A549 (cell line): ENCODE measurements at regions not wholly inside any gene's neighbourhood (a gene's known extent, or its start where the extent isn't known, plus 50 kb on each side); places are given as distances from the start of the nearest gene placed in this dataset.
A peak's percentile ranks its signal among the peaks of the same experiment; 100 is the strongest.

Source experiments
- ATAC-seq, 2 experiments: fragments of 200-7000 bp in 1 of 2; fragments of >200 bp in 1 of 2; cut with Nextera tagmentation in 1 of 2; cut with Tn5 transposase in 1 of 2; 3 replicates each; pipeline versions ENCODE4 v1.8.0 to v1.9.1; 2018 to 2020; ENCODE audit warnings: mild to moderate bottlenecking in 1 of 2, moderate library complexity in 1 of 2
- CTCF ChIA-PET: fragments of 300-600 bp; sonication (Branson Sonifier 250); formaldehyde crosslinking; extraction: SDS; loops from one replicate; lab custom pipeline; 2021; ENCODE audit warnings: antibody characterized with exemption, inconsistent platforms; lab: Yijun Ruan, JAX
- POLR2A ChIA-PET: fragments of 350-600 bp; formaldehyde crosslinking; extraction: SDS; loops from one replicate; lab custom pipeline; 2021; ENCODE audit warnings: antibody characterized with exemption, inconsistent platforms; lab: Yijun Ruan, JAX
- DNase-seq, 2 experiments: peaks; one replicate each; pipeline versions ENCODE4 v3.0.0 to v3.0.0-alpha.2; 2011 to 2016; ENCODE audit warnings: low read depth in 1 of 2, low spot score in 1 of 2
- FAIRE-seq: peaks from 2 replicates; lab custom pipeline; 2011; peaks lifted over from hg19 to GRCh38; lab: Jason Lieb, UNC
- H3K27ac ChIP-seq, 2 experiments: fragments of >200 bp; sonication (Bioruptor Twin); formaldehyde crosslinking; 3 replicates each; pipeline ENCODE4 v1.5.1; 2016 to 2017
- H3K4me1 ChIP-seq: fragments of >200 bp; sonication (Bioruptor Twin); formaldehyde crosslinking; 3 replicates; pipeline ENCODE4 v1.6.1; 2016
- H3K4me2 ChIP-seq: fragments of >200 bp; sonication (Bioruptor Twin); formaldehyde crosslinking; 3 replicates; pipeline ENCODE4 v1.6.1; 2016
- H3K4me3 ChIP-seq: fragments of >200 bp; sonication (Bioruptor Twin); formaldehyde crosslinking; 3 replicates; pipeline ENCODE4 v1.5.1; 2016
- H3K9me3 ChIP-seq: fragments of >200 bp; sonication (Bioruptor Twin); formaldehyde crosslinking; 3 replicates; pipeline ENCODE4 v1.6.1; 2016
- CBX8 ChIP-seq: fragments of 200-600 bp; sonication (generic); IDR thresholded peaks from 2 replicates; pipeline ENCODE4 v1.6.1; 2016
- CEBPB ChIP-seq, 2 experiments: fragments of >200 bp in 1 of 2; sonication (Bioruptor Twin) in 1 of 2; formaldehyde crosslinking in 1 of 2; IDR thresholded peaks; 2 replicates each; pipeline ENCODE4 v1.6.1; 2012 to 2016
- EHF ChIP-seq: fragments of 250-450 bp; sonication (Bioruptor Pico); IDR thresholded peaks from 2 replicates; pipeline ENCODE4 v1.5.0; 2020; ENCODE audit warnings: mild to moderate bottlenecking
- FOSB ChIP-seq: fragments of 250-450 bp; sonication (Bioruptor Pico); IDR thresholded peaks from 2 replicates; pipeline ENCODE4 v1.5.0; 2020; ENCODE audit warnings: mild to moderate bottlenecking, moderate library complexity
- HOXB5 ChIP-seq: fragments of 250-450 bp; sonication (Bioruptor Pico); IDR thresholded peaks from 2 replicates; pipeline ENCODE4 v1.5.0; 2020; ENCODE audit warnings: mild to moderate bottlenecking, moderate library complexity
- JUN ChIP-seq, 2 experiments: fragments of >200 bp; sonication (Bioruptor Twin); formaldehyde crosslinking; IDR thresholded peaks; 2 replicates in 1 of 2; 3 replicates in 1 of 2; pipeline ENCODE4 v1.6.1; 2016 to 2017
- KDM5A ChIP-seq: fragments of 200-600 bp; sonication (generic); IDR thresholded peaks from 2 replicates; pipeline ENCODE4 v1.6.1; 2016; ENCODE audit warnings: antibody characterized with exemption, mild to moderate bottlenecking
- NFE2L2 ChIP-seq: fragments of 150-350 bp; conservative IDR thresholded peaks from 2 replicates; pipeline ENCODE4 v1.6.1; 2014; ENCODE audit warnings: low read length
- RCOR1 ChIP-seq: fragments of 150-350 bp; IDR thresholded peaks from 2 replicates; pipeline ENCODE4 v1.6.1; 2014; ENCODE audit warnings: antibody characterized with exemption, low read length, low read depth
- RFX5 ChIP-seq: fragments of 450-650 bp; IDR thresholded peaks from 2 replicates; pipeline ENCODE4 v1.7.1; 2014; ENCODE audit warnings: antibody characterized with exemption, mild to moderate bottlenecking, moderate library complexity
- RNF2 ChIP-seq: fragments of 200-600 bp; sonication (generic); IDR thresholded peaks from 2 replicates; pipeline ENCODE4 v1.6.1; 2016; ENCODE audit warnings: low read depth, mild to moderate bottlenecking, antibody characterized with exemption, moderate library complexity, borderline replicate concordance
- SREBF2 ChIP-seq: fragments of 450-650 bp; IDR thresholded peaks from 2 replicates; pipeline ENCODE4 v1.6.1; 2014; ENCODE audit warnings: mild to moderate bottlenecking, moderate library complexity
- TP53 ChIP-seq: fragments of 250-450 bp; sonication (Bioruptor Pico); IDR thresholded peaks from 2 replicates; pipeline ENCODE4 v1.5.0; 2021; ENCODE audit warnings: mild to moderate bottlenecking, moderate library complexity
- WGBS: methylation state at CpG from one replicate; pipeline ENCODE4 v1.1.6; 2017; ENCODE audit errors: missing lambda C conversion rate; 5-methylcytosine and 5-hydroxymethylcytosine counted together
- TF ChIP-seq, protein P1 (sequence below): fragments of 450-650 bp; IDR thresholded peaks from 2 replicates; pipeline ENCODE4 v1.6.1; 2014; ENCODE audit warnings: antibody characterized with exemption
- TF ChIP-seq, protein P2 (sequence below): IDR thresholded peaks from 2 replicates; pipeline ENCODE4 v1.6.1; 2012; ENCODE audit warnings: low read depth, borderline replicate concordance
- TF ChIP-seq, protein P3 (sequence below): fragments of 150-350 bp; IDR thresholded peaks from 2 replicates; pipeline ENCODE4 v1.6.1; 2014; ENCODE audit warnings: low read depth, mild to moderate bottlenecking, low read length
- TF ChIP-seq, protein P4 (sequence below): fragments of 250-450 bp; sonication (Bioruptor Pico); IDR thresholded peaks from 2 replicates; pipeline ENCODE4 v1.5.0; 2021; ENCODE audit warnings: mild to moderate bottlenecking, moderate library complexity, borderline replicate concordance
- TF ChIP-seq, protein P5 (sequence below): fragments of 250-450 bp; sonication (Bioruptor Pico); IDR thresholded peaks from 2 replicates; pipeline ENCODE4 v1.5.0; 2020; ENCODE audit warnings: low read depth, mild to moderate bottlenecking, moderate library complexity

DNA sequence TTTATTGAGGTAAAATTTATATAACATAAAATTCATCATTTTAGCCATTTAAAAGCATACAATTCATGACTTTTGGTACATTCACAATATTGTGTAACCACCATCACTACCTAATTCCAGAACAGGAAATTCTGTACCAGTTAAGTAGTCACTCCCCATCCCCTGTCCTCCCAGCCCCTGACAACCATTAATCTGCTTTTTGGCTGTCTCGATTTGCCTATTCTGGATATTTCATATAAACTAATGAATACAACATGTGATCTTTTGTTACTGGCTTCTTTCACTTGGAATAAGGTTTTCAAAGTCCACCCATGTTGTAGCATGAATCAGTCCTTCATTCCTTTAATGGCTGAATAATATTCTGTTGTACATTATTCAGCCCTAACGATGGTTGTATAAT is 115.6 kb upstream of the KLF14 start:
- POLR2A ChIA-PET = no interaction called here
- DNase-seq (no peak), ATAC-seq (no peak), FAIRE-seq (no peak)
- 100% methylated on average over 2 of the region's 2 CpGs for WGBS
- CTCF ChIA-PET = no interaction called here
- Histone ChIP-seq H3K9me3 (no peaks in the 10 kb centered on the region), H3K4me3 (no peak overlapping the region), H3K27ac (no peak overlapping the region), H3K4me1 (peaks cover 59% of the 10 kb centered on the region), H3K4me2 (no peak overlapping the region)
- TF ChIP-seq RCOR1 = no peak
- no peak for TF ChIP-seq EHF (CRISPR knock-in tag)
- no peak for TF ChIP-seq KDM5A
- TF ChIP-seq TP53 (CRISPR knock-in tag) = no peak
- no peak for TF ChIP-seq CBX8
- TF ChIP-seq HOXB5 = no peak

DNA sequence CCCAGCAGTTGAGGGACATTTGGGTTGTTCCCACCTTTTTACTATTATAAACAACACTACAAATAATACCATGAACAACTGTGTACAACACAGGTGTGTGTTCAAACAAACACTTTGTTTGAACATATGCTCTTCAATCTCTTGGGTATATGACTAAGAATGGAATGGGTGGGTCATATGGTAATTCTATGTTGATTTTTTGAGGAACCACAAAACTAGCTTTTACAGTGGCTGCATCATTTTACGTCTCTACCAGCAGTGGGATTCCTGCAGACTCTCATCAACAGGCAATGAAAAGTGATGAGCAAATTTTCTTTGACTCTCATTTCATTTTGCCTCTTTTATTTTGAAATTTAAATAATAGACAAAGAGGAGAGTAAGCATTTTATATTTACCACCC is 116.9 kb upstream of the KLF14 start:
- no peak for DNase-seq
- Histone ChIP-seq H3K4me1 (peaks cover 48% of the 10 kb centered on the region), H3K4me3 (no peak overlapping the region), H3K27ac (peak overlapping the region; percentile 5; a peak in 1 of 6 replicates), H3K9me3 (peaks cover 1% of the 10 kb centered on the region), H3K4me2 (no peak overlapping the region)
- ATAC-seq = no peak
- ChIA-PET CTCF (interaction anchor here (0.5 to 3.4 kb wide), 4 partner anchors 10 to 109 kb away, joined by 3 to 14 read pairs (median 4); no protein-coding TSS in a partner anchor), POLR2A (no interaction called here)
- no peak for FAIRE-seq
- no peak for TF ChIP-seq KDM5A
- 88% methylated on average over 1 of the region's 1 CpG for WGBS

DNA sequence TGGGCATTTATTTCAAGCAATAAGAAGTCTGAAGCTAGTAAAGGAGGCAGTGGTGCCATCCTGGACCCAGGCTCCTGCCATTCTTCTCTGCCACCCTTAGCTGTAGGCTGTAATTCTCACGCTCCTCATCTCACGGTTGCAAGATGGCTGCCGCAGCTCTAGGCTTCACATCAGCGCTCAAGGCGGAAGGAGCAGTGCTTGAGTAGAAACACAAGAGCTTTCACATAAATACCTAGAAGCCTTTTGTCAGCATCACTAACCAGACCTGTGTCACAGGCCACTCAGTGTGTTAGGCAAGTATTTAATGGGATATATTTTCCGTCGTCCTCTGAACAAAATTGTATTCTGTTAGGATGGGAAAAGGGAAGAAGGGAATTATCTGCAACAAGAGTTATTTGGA is 118.9 kb upstream of the KLF14 start:
- Histone ChIP-seq H3K4me3 (no peak overlapping the region), H3K9me3 (peaks cover 20% of the 10 kb centered on the region), H3K27ac (peak overlapping the region; percentile 45 to 76; a peak in 5 of 6 replicates), H3K4me2 (peak overlapping the region; percentile 58), H3K4me1 (peaks cover 43% of the 10 kb centered on the region)
- TF ChIP-seq SREBF2 (no peak), RFX5 (no peak), CEBPB (IDR thresholded peaks at IDR 0.05) (no peak), NFE2L2 (no peak), JUN (IDR thresholded peaks at IDR 0.05) (no peak), RNF2 (no peak), FOSB (no peak)
- TF ChIP-seq, protein P1, sequence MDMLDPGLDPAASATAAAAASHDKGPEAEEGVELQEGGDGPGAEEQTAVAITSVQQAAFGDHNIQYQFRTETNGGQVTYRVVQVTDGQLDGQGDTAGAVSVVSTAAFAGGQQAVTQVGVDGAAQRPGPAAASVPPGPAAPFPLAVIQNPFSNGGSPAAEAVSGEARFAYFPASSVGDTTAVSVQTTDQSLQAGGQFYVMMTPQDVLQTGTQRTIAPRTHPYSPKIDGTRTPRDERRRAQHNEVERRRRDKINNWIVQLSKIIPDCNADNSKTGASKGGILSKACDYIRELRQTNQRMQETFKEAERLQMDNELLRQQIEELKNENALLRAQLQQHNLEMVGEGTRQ = no peak
- TF ChIP-seq, protein P2, sequence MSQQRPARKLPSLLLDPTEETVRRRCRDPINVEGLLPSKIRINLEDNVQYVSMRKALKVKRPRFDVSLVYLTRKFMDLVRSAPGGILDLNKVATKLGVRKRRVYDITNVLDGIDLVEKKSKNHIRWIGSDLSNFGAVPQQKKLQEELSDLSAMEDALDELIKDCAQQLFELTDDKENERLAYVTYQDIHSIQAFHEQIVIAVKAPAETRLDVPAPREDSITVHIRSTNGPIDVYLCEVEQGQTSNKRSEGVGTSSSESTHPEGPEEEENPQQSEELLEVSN = no peak
- TF ChIP-seq, protein P3, sequence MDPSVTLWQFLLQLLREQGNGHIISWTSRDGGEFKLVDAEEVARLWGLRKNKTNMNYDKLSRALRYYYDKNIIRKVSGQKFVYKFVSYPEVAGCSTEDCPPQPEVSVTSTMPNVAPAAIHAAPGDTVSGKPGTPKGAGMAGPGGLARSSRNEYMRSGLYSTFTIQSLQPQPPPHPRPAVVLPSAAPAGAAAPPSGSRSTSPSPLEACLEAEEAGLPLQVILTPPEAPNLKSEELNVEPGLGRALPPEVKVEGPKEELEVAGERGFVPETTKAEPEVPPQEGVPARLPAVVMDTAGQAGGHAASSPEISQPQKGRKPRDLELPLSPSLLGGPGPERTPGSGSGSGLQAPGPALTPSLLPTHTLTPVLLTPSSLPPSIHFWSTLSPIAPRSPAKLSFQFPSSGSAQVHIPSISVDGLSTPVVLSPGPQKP = no peak
- TF ChIP-seq, protein P4, sequence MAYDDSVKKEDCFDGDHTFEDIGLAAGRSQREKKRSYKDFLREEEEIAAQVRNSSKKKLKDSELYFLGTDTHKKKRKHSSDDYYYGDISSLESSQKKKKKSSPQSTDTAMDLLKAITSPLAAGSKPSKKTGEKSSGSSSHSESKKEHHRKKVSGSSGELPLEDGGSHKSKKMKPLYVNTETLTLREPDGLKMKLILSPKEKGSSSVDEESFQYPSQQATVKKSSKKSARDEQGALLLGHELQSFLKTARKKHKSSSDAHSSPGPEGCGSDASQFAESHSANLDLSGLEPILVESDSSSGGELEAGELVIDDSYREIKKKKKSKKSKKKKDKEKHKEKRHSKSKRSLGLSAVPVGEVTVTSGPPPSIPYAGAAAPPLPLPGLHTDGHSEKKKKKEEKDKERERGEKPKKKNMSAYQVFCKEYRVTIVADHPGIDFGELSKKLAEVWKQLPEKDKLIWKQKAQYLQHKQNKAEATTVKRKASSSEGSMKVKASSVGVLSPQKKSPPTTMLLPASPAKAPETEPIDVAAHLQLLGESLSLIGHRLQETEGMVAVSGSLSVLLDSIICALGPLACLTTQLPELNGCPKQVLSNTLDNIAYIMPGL = no peak
- TF ChIP-seq, protein P5, sequence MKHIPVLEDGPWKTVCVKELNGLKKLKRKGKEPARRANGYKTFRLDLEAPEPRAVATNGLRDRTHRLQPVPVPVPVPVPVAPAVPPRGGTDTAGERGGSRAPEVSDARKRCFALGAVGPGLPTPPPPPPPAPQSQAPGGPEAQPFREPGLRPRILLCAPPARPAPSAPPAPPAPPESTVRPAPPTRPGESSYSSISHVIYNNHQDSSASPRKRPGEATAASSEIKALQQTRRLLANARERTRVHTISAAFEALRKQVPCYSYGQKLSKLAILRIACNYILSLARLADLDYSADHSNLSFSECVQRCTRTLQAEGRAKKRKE (CRISPR knock-in tag) = no peak
- DNase-seq (no peak), ATAC-seq (no peak), FAIRE-seq (no peak)
- ChIA-PET CTCF (interaction anchor here (1.2 to 3.4 kb wide), 3 partner anchors 12 to 43 kb away, joined by 4 to 14 read pairs (median 5); no protein-coding TSS in a partner anchor), POLR2A (no interaction called here)
- 96% methylated on average over 7 of the region's 7 CpGs for WGBS
